HEK293 (cell line): ENCODE measurements at regions not wholly inside any gene's neighbourhood (a gene's known extent, or its start where the extent isn't known, plus 50 kb on each side); places are given as distances from the start of the nearest gene placed in this dataset.
"Not testable (repeated sequence)": the region's sequence is repeated elsewhere in the genome, so short reads cannot be mapped to it uniquely, and the experiment has no call there.

Source experiments
- CTCF ChIA-PET: fragments of 350-600 bp; formaldehyde crosslinking; extraction: SDS; loops from one replicate; lab custom pipeline; 2021; ENCODE audit warnings: antibody characterized with exemption; lab: Yijun Ruan, JAX
- POLR2A ChIA-PET: fragments of 300-600 bp; formaldehyde crosslinking; extraction: SDS; loops from one replicate; lab custom pipeline; 2020; ENCODE audit warnings: antibody characterized with exemption, inconsistent platforms; lab: Yijun Ruan, JAX
- H3K27ac ChIP-seq: fragments of 200-500 bp; sonication (Bioruptor generic); 2 replicates; pipeline ENCODE4 v1.5.1; 2014; ENCODE audit warnings: low read depth, low read length, control low read depth, inconsistent platforms; ENCODE audit errors: extremely low read depth
- H3K36me3 ChIP-seq, 2 experiments: fragments of 200-500 bp in 1 of 2; sonication (Bioruptor generic) in 1 of 2; 1 replicate in 1 of 2; 2 replicates in 1 of 2; pipeline ENCODE4 v1.5.1; 2014 to 2017; ENCODE audit warnings: inconsistent platforms in 2 of 2, low read length in 2 of 2; ENCODE audit not compliant: control insufficient read depth in 2 of 2, insufficient read depth in 1 of 2
- H3K4me1 ChIP-seq: fragments of 200-500 bp; sonication (Bioruptor generic); 2 replicates; pipeline ENCODE4 v1.5.1; 2014; ENCODE audit warnings: mild to moderate bottlenecking, low read length, inconsistent platforms; ENCODE audit not compliant: control insufficient read depth, insufficient read depth
- H3K4me3 ChIP-seq: 2 replicates; pipeline ENCODE4 v1.5.1; 2011; ENCODE audit warnings: low read depth, mild to moderate bottlenecking, control low read depth, low read length, moderate library complexity
- H3K9me3 ChIP-seq: fragments of 200-500 bp; sonication (Bioruptor generic); 2 replicates; pipeline ENCODE4 v1.5.1; 2014; ENCODE audit warnings: low read depth, low read length, inconsistent platforms; ENCODE audit not compliant: control insufficient read depth, insufficient read depth
- INSM2 ChIP-seq: fragments of 450-650 bp; formaldehyde crosslinking; IDR thresholded peaks from 2 replicates; pipeline ENCODE4 v1.5.1; 2016; ENCODE audit warnings: missing biosample characterization, missing genetic modification characterization
- PRDM1 ChIP-seq: fragments of 450-650 bp; formaldehyde crosslinking; IDR thresholded peaks from 2 replicates; pipeline ENCODE4; 2016; ENCODE audit warnings: missing biosample characterization, missing genetic modification characterization
- ZFP69B ChIP-seq: fragments of 450-650 bp; formaldehyde crosslinking; IDR thresholded peaks from 2 replicates; pipeline ENCODE4 v1.5.1; 2016; ENCODE audit warnings: missing biosample characterization, missing genetic modification characterization
- ZNF10 ChIP-seq: fragments of 450-650 bp; formaldehyde crosslinking; IDR thresholded peaks from 2 replicates; pipeline ENCODE4 v1.5.1; 2017; ENCODE audit warnings: missing biosample characterization, missing genetic modification characterization
- ZNF121 ChIP-seq: fragments of 450-650 bp; formaldehyde crosslinking; IDR thresholded peaks from 2 replicates; pipeline ENCODE4 v1.5.1; 2016; ENCODE audit warnings: missing biosample characterization, missing genetic modification characterization
- ZNF133 ChIP-seq: fragments of 450-650 bp; formaldehyde crosslinking; IDR thresholded peaks from 2 replicates; pipeline ENCODE4 v1.5.1; 2016; ENCODE audit warnings: missing biosample characterization, missing genetic modification characterization
- ZNF280D ChIP-seq: fragments of 450-650 bp; formaldehyde crosslinking; IDR thresholded peaks from 2 replicates; pipeline ENCODE4 v1.5.1; 2016; ENCODE audit warnings: missing biosample characterization, missing genetic modification characterization
- ZNF335 ChIP-seq: fragments of 450-650 bp; formaldehyde crosslinking; conservative IDR thresholded peaks from 2 replicates; pipeline ENCODE4 v1.5.1; 2016; ENCODE audit warnings: missing biosample characterization, missing genetic modification characterization
- ZNF366 ChIP-seq: fragments of 450-650 bp; formaldehyde crosslinking; conservative IDR thresholded peaks from 2 replicates; pipeline ENCODE4 v1.5.1; 2016; ENCODE audit warnings: missing biosample characterization, missing genetic modification characterization
- ZNF394 ChIP-seq: fragments of 450-650 bp; formaldehyde crosslinking; IDR thresholded peaks from 2 replicates; pipeline ENCODE4 v1.5.1; 2016; ENCODE audit warnings: missing biosample characterization, missing genetic modification characterization, mild to moderate bottlenecking, moderate library complexity, borderline replicate concordance
- ZNF449 ChIP-seq: fragments of 450-650 bp; formaldehyde crosslinking; IDR thresholded peaks from 2 replicates; pipeline ENCODE4 v1.5.1; 2017; ENCODE audit warnings: missing biosample characterization, mild to moderate bottlenecking, missing genetic modification characterization, moderate library complexity
- ZNF629 ChIP-seq: fragments of 450-650 bp; formaldehyde crosslinking; IDR thresholded peaks from 2 replicates; pipeline ENCODE4 v1.5.1; 2017; ENCODE audit warnings: missing biosample characterization, missing genetic modification characterization
- ZNF658 ChIP-seq: fragments of 450-650 bp; formaldehyde crosslinking; IDR thresholded peaks from 2 replicates; pipeline ENCODE4; 2016; ENCODE audit warnings: missing biosample characterization, missing genetic modification characterization
- ZNF664 ChIP-seq: fragments of 450-650 bp; formaldehyde crosslinking; IDR thresholded peaks from 2 replicates; pipeline ENCODE4 v1.5.1; 2016; ENCODE audit warnings: missing biosample characterization, missing genetic modification characterization
- ZXDB ChIP-seq: fragments of 450-650 bp; formaldehyde crosslinking; IDR thresholded peaks from 2 replicates; pipeline ENCODE4 v1.5.1; 2016; ENCODE audit warnings: missing biosample characterization, missing genetic modification characterization

- H3K4me1 ChIP-seq = peaks cover under 1% of the 10 kb centered on the region; the same call in 1 of the 2 replicates
- H3K9me3 ChIP-seq = no peaks in the 10 kb centered on the region
- H3K27ac ChIP-seq = no peak overlapping the region
- ChIA-PET CTCF (interaction anchor here (1.2 to 5.6 kb wide), 3 partner anchors 12 to 86 kb away, joined by 5 to 40 read pairs (median 33); no protein-coding TSS in a partner anchor), POLR2A (interaction anchor here (0.9 kb wide), 1 partner anchor 59 kb away, joined by 3 read pairs; no protein-coding TSS in a partner anchor)
- no peak overlapping the region for H3K4me3 ChIP-seq
- no peak for TF ChIP-seq ZNF10 (tag by site-specific recombination)
- peak; percentile 72 for TF ChIP-seq ZNF121
- TF ChIP-seq, all 188 proteins: peak for 1
- H3K36me3 ChIP-seq = no peaks in the 10 kb centered on the region
Observed at GRCh38 chr6:30816791-30817739, 67.3 kb upstream of the DDR1 start.

DNA sequence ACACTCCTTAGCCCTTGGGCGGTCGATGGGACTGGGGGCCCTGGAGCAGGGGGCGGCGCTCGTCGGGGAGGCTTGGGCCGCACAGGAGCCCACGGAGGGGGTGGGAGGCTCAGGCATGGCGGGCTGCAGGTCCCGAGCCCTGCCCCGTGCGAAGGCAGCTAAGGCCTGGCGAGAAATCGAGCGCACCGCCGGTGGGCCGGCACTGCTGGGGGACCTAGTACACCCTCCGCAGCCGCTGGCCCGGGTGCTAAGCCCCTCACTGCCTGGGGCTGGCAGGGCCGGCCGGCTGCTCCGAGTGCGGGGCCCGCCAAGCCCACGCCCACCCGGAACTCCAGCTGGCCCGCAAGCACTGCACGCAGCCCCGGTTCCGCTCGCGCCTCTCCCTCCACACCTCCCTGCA, 68.0 kb upstream of the DDR1 start:
- H3K36me3 ChIP-seq, H3K27ac ChIP-seq, H3K4me1 ChIP-seq, H3K4me3 ChIP-seq, H3K9me3 ChIP-seq: not testable (repeated sequence)
- ChIA-PET CTCF (interaction anchor here (1.2 kb wide), 1 partner anchor 86 kb away, joined by 5 read pairs; no protein-coding TSS in a partner anchor), POLR2A (interaction anchor here (1.2 to 1.4 kb wide), 2 partner anchors 19 to 72 kb away, joined by 3 read pairs; partner anchors contain the start of gene IER3)

DNA sequence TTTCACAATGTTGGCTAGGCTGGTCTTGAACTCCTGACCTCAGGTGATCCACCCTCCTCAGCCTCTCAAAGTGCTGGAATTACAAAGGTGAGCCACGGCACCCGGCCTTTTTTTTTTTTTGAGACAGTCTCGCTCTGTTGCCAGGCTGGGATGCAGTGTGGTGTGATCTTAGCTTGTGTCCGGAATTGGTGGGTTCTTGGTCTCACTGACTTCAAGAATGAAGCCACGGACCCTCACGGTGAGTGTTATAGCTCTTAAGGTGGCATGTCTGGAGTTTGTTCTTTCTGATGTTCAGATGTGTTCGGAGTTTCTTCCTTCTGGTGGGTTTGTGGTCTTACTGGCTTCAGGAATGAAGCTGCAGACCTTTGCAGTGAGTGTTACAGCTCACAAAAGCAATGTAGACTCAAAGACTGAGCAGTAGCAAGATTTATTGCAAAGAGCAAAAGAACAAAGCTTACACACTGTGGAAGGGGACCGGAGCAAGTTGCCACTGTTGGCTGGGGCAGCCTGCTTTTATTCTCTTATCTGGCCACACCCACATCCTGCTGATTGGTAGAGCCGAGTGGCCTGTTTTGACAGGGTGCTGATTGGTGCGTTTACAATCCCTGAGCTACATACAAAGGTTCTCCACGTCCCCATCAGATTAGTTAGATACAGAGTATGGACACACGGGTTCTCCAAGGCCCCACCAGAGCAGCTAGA, 69.1 kb upstream of the DDR1 start:
- not testable (repeated sequence) for H3K4me3 ChIP-seq, H3K27ac ChIP-seq, H3K9me3 ChIP-seq, H3K36me3 ChIP-seq, H3K4me1 ChIP-seq
- ChIA-PET CTCF (interaction anchor here (0.7 to 1.3 kb wide), 3 partner anchors 11 to 85 kb away, joined by 3 to 4 read pairs (median 3); no protein-coding TSS in a partner anchor), POLR2A (interaction anchor here (0.6 to 1.8 kb wide), 9 partner anchors 18 to 199 kb away, joined by 3 to 6 read pairs (median 3); partner anchors contain the start of genes FLOT1 and IER3)

DNA sequence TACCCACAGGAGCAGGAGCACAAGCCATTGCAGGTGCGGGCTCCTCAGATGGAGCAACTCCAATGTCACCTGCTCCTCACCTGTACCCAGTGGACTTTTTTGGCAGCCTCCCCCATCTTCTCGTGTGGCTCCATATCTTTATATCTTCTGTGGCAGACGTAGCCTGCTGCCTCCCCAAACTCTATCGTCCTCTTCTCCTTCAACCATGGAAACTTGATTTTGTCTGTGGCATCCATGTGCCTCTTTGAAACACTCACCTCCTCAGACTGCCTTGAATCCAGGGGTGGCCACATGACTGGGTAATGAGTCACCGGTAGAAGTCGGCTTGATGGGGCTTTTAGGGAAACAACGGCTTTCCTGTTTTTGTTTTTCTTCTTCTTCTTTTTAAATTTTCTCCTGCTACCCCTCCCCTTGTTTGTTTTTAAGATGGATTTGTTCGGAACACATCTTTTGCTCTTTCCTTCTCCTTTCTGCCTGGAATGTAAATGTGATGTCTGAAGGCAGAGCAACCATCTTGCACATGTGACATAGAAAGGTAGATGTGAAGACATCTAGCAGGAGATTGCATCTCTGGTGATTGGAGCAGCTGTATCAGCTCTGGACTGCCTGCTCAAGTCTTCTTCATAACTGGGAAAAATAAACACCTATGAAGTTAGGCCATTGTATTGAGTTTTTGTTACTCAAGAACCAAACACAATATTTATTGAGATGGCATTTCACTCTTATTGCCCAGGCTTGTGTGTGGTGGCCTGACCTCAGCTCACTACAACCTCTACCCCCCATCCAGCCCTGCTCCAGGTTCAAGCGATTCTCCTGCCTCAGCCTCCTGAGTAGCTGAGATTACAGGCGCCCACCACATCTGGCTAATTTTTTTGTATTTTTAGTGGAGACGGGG, 69.9 kb upstream of the DDR1 start:
- no peak overlapping the region; the same call in 1 of the 2 replicates for H3K27ac ChIP-seq
- ChIA-PET CTCF (interaction anchor here (0.6 to 6.0 kb wide), 6 partner anchors 7 to 84 kb away, joined by 3 to 43 read pairs (median 4); no protein-coding TSS in a partner anchor), POLR2A (interaction anchor here (0.6 to 1.8 kb wide), 8 partner anchors 14 to 198 kb away, joined by 3 to 6 read pairs (median 3); partner anchors contain the start of gene FLOT1)
- H3K4me3 ChIP-seq = no peak overlapping the region
- no peaks in the 10 kb centered on the region for H3K4me1 ChIP-seq
- H3K9me3 ChIP-seq = no peaks in the 10 kb centered on the region
- no peaks in the 10 kb centered on the region for H3K36me3 ChIP-seq
- TF ChIP-seq ZNF280D (0 out of 2 replicates have a peak, but pooled peaks have one; percentile 40), ZNF394 (tag by site-specific recombination) (0 out of 2 replicates have a peak, but pooled peaks have one; percentile 8), ZFP69B (tag by site-specific recombination) (0 out of 2 replicates have a peak, but pooled peaks have one; percentile 12), PRDM1 (tag by site-specific recombination) (peak; percentile 54), ZNF133 (tag by site-specific recombination) (no peak), ZNF664 (tag by site-specific recombination) (peak; percentile 21; the same call in 1 of the 2 replicates), ZXDB (tag by site-specific recombination) (peak; percentile 51), ZNF366 (tag by site-specific recombination) (0 out of 2 replicates have a peak, but pooled peaks have one; percentile 28), ZNF629 (tag by site-specific recombination) (0 out of 2 replicates have a peak, but pooled peaks have one; percentile 31), ZNF449 (no peak), ZNF658 (tag by site-specific recombination) (no peak), ZNF335 (tag by site-specific recombination) (peak; percentile 72), INSM2 (tag by site-specific recombination) (0 out of 2 replicates have a peak, but pooled peaks have one; percentile 9)
